Activated B cell treated with CpG ODN at 0.5 μM for 24 hours (primary cell): ENCODE measurements at regions not wholly inside any gene's neighbourhood (a gene's known extent, or its start where the extent isn't known, plus 50 kb on each side); places are given as distances from the start of the nearest gene placed in this dataset.

Experiments
- ATAC-seq: fragments of 200-7000 bp; cut with Tn5 transposase; one replicate; pipeline ENCODE4 v1.10.0; 2021; ENCODE audit warnings: low read depth, mild to moderate bottlenecking, moderate library complexity
- CTCF ChIA-PET: fragments of 350-600 bp; sonication (Branson Sonifier 250); formaldehyde crosslinking; loops from one replicate; lab custom pipeline; 2021; ENCODE audit warnings: antibody characterized with exemption; lab: Charles Lee
- POLR2A ChIA-PET: fragments of 350-600 bp; sonication (Branson Sonifier 250); formaldehyde crosslinking; loops from one replicate; lab custom pipeline; 2021; ENCODE audit warnings: antibody characterized with exemption; lab: Charles Lee
- DNase-seq: peaks from one replicate; pipeline ENCODE4 v3.0.0; 2022
- H3K27ac Mint-ChIP-seq: one replicate; pipeline ENCODE4 v1.8.0; 2020; ENCODE audit warnings: mixed read lengths
- H3K27me3 Mint-ChIP-seq: one replicate; pipeline ENCODE4 v1.8.0; 2021; ENCODE audit warnings: mixed read lengths
- H3K36me3 Mint-ChIP-seq: one replicate; pipeline ENCODE4 v1.8.0; 2021; ENCODE audit warnings: low read depth, mixed read lengths
- H3K4me1 Mint-ChIP-seq: one replicate; pipeline ENCODE4 v1.8.0; 2021; ENCODE audit warnings: mixed read lengths
- H3K4me3 Mint-ChIP-seq: one replicate; pipeline ENCODE4 v1.8.0; 2020; ENCODE audit warnings: mild to moderate bottlenecking, mixed read lengths
- H3K9me3 Mint-ChIP-seq: one replicate; pipeline ENCODE4 v1.8.0; 2020; ENCODE audit warnings: mixed read lengths
- CTCF ChIP-seq: fragments of 200-600 bp; IDR thresholded peaks from one replicate; pipeline ENCODE4 v1.8.0; 2022; ENCODE audit warnings: antibody characterized with exemption, mild to moderate bottlenecking
- intact Hi-C: fragments of 100-400 bp; cut with micrococcal nuclease; formaldehyde crosslinking; loops from one replicate; pipeline ENCODE4 v1.15.1; 2024

GRCh38 chr2:88329815-88330603, 122.5 kb downstream of the FOXI3 start:
- ATAC-seq (no peak), DNase-seq (no peak)
- Mint-ChIP-seq H3K27me3 (peaks cover 27% of the 10 kb centered on the region), H3K4me3 (no peak overlapping the region), H3K27ac (no peak overlapping the region), H3K9me3 (no peaks in the 10 kb centered on the region), H3K36me3 (no peaks in the 10 kb centered on the region), H3K4me1 (no peaks in the 10 kb centered on the region)
- intact Hi-C loops: no loop called here
- TF ChIP-seq CTCF: no peak
- POLR2A ChIA-PET: no interaction called here
- CTCF ChIA-PET: no interaction called here

- ATAC-seq (no peak), DNase-seq (no peak)
- TF ChIP-seq CTCF: no peak
- Mint-ChIP-seq H3K9me3 (no peaks in the 10 kb centered on the region), H3K27ac (no peak overlapping the region), H3K27me3 (peaks cover 20% of the 10 kb centered on the region), H3K4me3 (no peak overlapping the region), H3K4me1 (no peaks in the 10 kb centered on the region), H3K36me3 (no peaks in the 10 kb centered on the region)
- ChIA-PET POLR2A (no interaction called here), CTCF (no interaction called here)
- intact Hi-C loops: no loop called here
Observed at GRCh38 chr2:88321449-88322248, 130.8 kb downstream of the FOXI3 start.

GRCh38 chr2:88320076-88320773, 132.3 kb downstream of the FOXI3 start:
- no peaks in the 10 kb centered on the region for H3K36me3 Mint-ChIP-seq
- H3K4me3 Mint-ChIP-seq: no peak overlapping the region
- no peak for TF ChIP-seq CTCF
- CTCF ChIA-PET: no interaction called here
- ATAC-seq (no peak), DNase-seq (no peak)
- POLR2A ChIA-PET: no interaction called here
- intact Hi-C loops: no loop called here
- no peaks in the 10 kb centered on the region for H3K4me1 Mint-ChIP-seq
- no peaks in the 10 kb centered on the region for H3K9me3 Mint-ChIP-seq
- H3K27ac Mint-ChIP-seq: no peak overlapping the region
- peaks cover 18% of the 10 kb centered on the region for H3K27me3 Mint-ChIP-seq

GRCh38 chr2:88318956-88319330, 133.6 kb downstream of the FOXI3 start:
- DNase-seq (no peak), ATAC-seq (no peak)
- Mint-ChIP-seq H3K9me3 (peaks cover 2% of the 10 kb centered on the region), H3K4me1 (no peaks in the 10 kb centered on the region), H3K4me3 (no peak overlapping the region), H3K36me3 (no peaks in the 10 kb centered on the region), H3K27me3 (peaks cover 18% of the 10 kb centered on the region), H3K27ac (no peak overlapping the region)
- intact Hi-C loops: no loop called here
- ChIA-PET CTCF (no interaction called here), POLR2A (no interaction called here)
- TF ChIP-seq CTCF: no peak
